ENCODE measurements at regions not wholly inside any gene's neighbourhood (a gene's known extent, or its start where the extent isn't known, plus 50 kb on each side); places are given as distances from the start of the nearest gene placed in this dataset.

DNA sequence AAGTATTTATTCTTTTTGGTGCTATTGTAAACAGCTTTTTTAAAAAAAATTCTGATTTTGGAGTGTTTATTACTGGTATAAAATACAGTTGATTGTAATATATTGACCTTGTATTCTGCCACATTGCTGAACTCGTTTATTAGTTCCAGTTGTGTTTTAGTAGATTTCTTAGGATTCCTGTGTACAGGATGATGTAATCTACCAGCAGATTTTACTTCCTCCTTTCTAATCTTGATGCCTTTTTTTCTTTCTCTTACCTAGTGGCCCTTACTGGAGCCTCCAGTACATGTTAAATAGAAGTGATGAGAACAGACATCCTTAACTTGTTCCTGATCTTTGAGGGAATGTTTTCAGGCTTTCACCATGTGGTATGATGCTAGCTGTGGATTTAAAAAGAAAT, 70.4 kb upstream of the KY start:
- TF ChIP-seq SCMH1 (CRISPR knock-in tag; IDR thresholded peaks at IDR 0.05; ENCODE audit: borderline replicate concordance) (no peak), ESRRA (CRISPR knock-in tag; IDR thresholded peaks at IDR 0.05; ENCODE audit: low read depth) (no peak), SOX6 (IDR thresholded peaks at IDR 0.05) (no peak), SOX6 (CRISPR knock-in tag; IDR thresholded peaks at IDR 0.05) (no peak), IKZF1 (IDR thresholded peaks at IDR 0.05) (no peak), MTA1 (CRISPR knock-in tag; IDR thresholded peaks at IDR 0.05; ENCODE audit: borderline replicate concordance) (no peak), ZSCAN22 (CRISPR knock-in tag; IDR thresholded peaks at IDR 0.05) (no peak), DNMT1 (CRISPR knock-in tag; IDR thresholded peaks at IDR 0.05) (no peak), JUN (CRISPR knock-in tag; IDR thresholded peaks at IDR 0.05) (no peak), BHLHE40 (IDR thresholded peaks at IDR 0.05; ENCODE audit: low read length) (no peak)
- TF ChIP-seq, protein P1, sequence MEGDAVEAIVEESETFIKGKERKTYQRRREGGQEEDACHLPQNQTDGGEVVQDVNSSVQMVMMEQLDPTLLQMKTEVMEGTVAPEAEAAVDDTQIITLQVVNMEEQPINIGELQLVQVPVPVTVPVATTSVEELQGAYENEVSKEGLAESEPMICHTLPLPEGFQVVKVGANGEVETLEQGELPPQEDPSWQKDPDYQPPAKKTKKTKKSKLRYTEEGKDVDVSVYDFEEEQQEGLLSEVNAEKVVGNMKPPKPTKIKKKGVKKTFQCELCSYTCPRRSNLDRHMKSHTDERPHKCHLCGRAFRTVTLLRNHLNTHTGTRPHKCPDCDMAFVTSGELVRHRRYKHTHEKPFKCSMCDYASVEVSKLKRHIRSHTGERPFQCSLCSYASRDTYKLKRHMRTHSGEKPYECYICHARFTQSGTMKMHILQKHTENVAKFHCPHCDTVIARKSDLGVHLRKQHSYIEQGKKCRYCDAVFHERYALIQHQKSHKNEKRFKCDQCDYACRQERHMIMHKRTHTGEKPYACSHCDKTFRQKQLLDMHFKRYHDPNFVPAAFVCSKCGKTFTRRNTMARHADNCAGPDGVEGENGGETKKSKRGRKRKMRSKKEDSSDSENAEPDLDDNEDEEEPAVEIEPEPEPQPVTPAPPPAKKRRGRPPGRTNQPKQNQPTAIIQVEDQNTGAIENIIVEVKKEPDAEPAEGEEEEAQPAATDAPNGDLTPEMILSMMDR (CRISPR knock-in tag; IDR thresholded peaks at IDR 0.05) = no peak
- TF ChIP-seq, protein P2, sequence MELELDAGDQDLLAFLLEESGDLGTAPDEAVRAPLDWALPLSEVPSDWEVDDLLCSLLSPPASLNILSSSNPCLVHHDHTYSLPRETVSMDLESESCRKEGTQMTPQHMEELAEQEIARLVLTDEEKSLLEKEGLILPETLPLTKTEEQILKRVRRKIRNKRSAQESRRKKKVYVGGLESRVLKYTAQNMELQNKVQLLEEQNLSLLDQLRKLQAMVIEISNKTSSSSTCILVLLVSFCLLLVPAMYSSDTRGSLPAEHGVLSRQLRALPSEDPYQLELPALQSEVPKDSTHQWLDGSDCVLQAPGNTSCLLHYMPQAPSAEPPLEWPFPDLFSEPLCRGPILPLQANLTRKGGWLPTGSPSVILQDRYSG (CRISPR knock-in tag; IDR thresholded peaks at IDR 0.05) = no peak
- TF ChIP-seq, protein P3, sequence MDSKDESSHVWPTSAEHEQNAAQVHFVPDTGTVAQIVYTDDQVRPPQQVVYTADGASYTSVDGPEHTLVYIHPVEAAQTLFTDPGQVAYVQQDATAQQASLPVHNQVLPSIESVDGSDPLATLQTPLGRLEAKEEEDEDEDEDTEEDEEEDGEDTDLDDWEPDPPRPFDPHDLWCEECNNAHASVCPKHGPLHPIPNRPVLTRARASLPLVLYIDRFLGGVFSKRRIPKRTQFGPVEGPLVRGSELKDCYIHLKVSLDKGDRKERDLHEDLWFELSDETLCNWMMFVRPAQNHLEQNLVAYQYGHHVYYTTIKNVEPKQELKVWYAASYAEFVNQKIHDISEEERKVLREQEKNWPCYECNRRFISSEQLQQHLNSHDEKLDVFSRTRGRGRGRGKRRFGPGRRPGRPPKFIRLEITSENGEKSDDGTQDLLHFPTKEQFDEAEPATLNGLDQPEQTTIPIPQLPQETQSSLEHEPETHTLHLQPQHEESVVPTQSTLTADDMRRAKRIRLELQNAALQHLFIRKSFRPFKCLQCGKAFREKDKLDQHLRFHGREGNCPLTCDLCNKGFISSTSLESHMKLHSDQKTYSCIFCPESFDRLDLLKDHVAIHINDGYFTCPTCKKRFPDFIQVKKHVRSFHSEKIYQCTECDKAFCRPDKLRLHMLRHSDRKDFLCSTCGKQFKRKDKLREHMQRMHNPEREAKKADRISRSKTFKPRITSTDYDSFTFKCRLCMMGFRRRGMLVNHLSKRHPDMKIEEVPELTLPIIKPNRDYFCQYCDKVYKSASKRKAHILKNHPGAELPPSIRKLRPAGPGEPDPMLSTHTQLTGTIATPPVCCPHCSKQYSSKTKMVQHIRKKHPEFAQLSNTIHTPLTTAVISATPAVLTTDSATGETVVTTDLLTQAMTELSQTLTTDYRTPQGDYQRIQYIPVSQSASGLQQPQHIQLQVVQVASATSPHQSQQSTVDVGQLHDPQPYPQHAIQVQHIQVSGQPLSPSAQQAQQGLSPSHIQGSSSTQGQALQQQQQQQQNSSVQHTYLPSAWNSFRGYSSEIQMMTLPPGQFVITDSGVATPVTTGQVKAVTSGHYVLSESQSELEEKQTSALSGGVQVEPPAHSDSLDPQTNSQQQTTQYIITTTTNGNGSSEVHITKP (CRISPR knock-in tag; IDR thresholded peaks at IDR 0.05; ENCODE audit: low read depth) = no peak
- TF ChIP-seq, protein P4, sequence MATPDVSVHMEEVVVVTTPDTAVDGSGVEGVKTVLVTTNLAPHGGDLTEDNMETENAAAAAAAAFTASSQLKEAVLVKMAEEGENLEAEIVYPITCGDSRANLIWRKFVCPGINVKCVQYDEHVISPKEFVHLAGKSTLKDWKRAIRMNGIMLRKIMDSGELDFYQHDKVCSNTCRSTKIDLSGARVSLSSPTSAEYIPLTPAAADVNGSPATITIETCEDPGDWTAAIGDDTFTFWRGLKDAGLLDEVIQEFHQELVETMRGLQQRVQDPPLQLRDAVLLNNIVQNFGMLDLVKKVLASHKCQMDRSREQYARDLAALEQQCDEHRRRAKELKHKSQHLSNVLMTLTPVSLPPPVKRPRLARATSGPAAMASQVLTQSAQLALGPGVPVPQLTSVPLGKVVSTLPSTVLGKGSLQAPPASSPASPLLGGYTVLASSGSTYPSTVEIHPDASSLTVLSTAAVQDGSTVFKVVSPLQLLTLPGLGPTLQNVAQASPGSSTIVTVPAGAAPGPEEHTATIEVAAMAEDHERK (CRISPR knock-in tag; IDR thresholded peaks at IDR 0.05; ENCODE audit: low read depth) = no peak

Data from HepG2 (cell line).